ENCODE measurements at regions not wholly inside any gene's neighbourhood (a gene's known extent, or its start where the extent isn't known, plus 50 kb on each side); places are given as distances from the start of the nearest gene placed in this dataset.
"Not testable (repeated sequence)": the region's sequence is repeated elsewhere in the genome, so short reads cannot be mapped to it uniquely, and the experiment has no call there.

- no peak for DNase-seq (ENCODE audit: low spot score)
These were observed 133.5 kb upstream of the KRAS start for GRCh38 chr12:25384038-25384892.

- DNase-seq (ENCODE audit: low spot score), result no peak
These were observed 131.8 kb upstream of the KRAS start for GRCh38 chr12:25382311-25383106.

GRCh38 chr12:25377469-25378177, 126.9 kb upstream of the KRAS start:
- DNase-seq (ENCODE audit: low spot score), result peak; percentile 43

- no peak for DNase-seq (ENCODE audit: low spot score)
These were observed 126.3 kb upstream of the KRAS start for GRCh38 chr12:25376985-25377384.

GRCh38 chr12:25376407-25376806, 125.7 kb upstream of the KRAS start:
- no peak for DNase-seq (ENCODE audit: low spot score)

GRCh38 chr12:25372969-25373817, 122.5 kb upstream of the KRAS start:
- no peak for DNase-seq (ENCODE audit: low spot score)

- DNase-seq (ENCODE audit: low spot score), result no peak
These were observed 121.3 kb upstream of the KRAS start for GRCh38 chr12:25372002-25372401.

GRCh38 chr12:25368557-25368956, 117.8 kb upstream of the KRAS start:
- DNase-seq (ENCODE audit: low spot score), result no peak

- no peak for DNase-seq (ENCODE audit: low spot score)
These were observed 115.4 kb upstream of the KRAS start for GRCh38 chr12:25366122-25366521.

- no peak for DNase-seq (ENCODE audit: low spot score)
These were observed 114.6 kb upstream of the KRAS start for GRCh38 chr12:25365340-25365730.

GRCh38 chr12:25364529-25365339, 114.0 kb upstream of the KRAS start:
- DNase-seq (ENCODE audit: low spot score), result no peak

- no peak for DNase-seq (ENCODE audit: low spot score)
These were observed 111.9 kb upstream of the KRAS start for GRCh38 chr12:25362646-25363045.

GRCh38 chr12:25361511-25361910, 110.8 kb upstream of the KRAS start:
- no peak for DNase-seq (ENCODE audit: low spot score)

- no peak for DNase-seq (ENCODE audit: low spot score)
These were observed 106.9 kb upstream of the KRAS start for GRCh38 chr12:25357595-25357994.

- not testable (repeated sequence) for DNase-seq (ENCODE audit: low spot score)
These were observed 102.2 kb upstream of the KRAS start for GRCh38 chr12:25352942-25353341.

GRCh38 chr12:25352083-25352918, 101.6 kb upstream of the KRAS start:
- DNase-seq (ENCODE audit: low spot score), result no peak

GRCh38 chr12:25348593-25348895, 97.8 kb upstream of the KRAS start:
- no peak for DNase-seq (ENCODE audit: low spot score)

- DNase-seq (ENCODE audit: low spot score), result no peak
These were observed 97.2 kb upstream of the KRAS start for GRCh38 chr12:25347716-25348592.

GRCh38 chr12:25341877-25342276, 91.1 kb upstream of the KRAS start:
- DNase-seq (ENCODE audit: low spot score), result not testable (repeated sequence)
